HG02852 (cell line): ENCODE measurements at regions not wholly inside any gene's neighbourhood (a gene's known extent, or its start where the extent isn't known, plus 50 kb on each side); places are given as distances from the start of the nearest gene placed in this dataset.
A peak's percentile ranks its signal among the peaks of the same experiment; 100 is the strongest.

Experiments
- ATAC-seq: cut with Tn5 transposase; IDR thresholded peaks from one replicate; pipeline ENCODE4 v1.9.1; 2021; ENCODE audit warnings: mild to moderate bottlenecking, moderate library complexity; ENCODE audit not compliant: unreplicated experiment

DNA sequence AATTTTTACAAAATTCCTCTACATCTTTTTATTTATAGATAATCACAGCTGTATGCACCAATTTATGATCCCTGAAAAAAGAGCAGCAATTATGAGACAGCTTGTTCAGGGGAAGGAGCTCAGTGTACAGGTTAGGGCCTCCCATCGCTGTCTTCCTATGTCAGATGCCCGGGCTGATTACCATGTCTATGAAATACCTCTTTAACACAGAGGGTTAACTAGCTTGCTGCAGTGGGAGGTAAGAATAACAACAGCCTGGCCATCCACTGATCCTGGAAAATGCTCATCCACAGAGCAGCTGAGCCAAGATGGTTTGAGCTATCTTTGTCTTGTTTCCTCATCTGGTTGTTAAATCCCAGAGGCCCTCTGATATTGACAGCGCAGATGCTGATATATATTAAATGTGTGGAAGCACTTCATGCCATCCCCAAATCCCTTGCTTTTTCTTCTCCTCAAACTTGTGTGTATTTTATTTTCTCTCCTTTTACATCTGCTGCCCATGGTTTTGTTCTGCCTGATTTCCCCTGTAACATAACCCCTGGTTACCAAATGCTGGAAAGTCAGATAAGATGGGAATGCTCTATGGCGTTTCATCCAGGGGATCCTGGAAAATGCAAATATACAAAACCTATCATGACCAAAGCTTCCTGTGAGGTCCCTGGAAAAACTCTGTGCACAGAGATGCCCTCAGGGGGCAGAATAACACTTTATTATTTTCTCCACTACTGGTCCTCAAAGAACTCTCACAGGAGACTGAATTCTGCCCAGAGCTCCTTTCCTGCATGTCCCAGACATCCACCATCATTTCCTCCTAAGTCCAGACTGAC is 85.8 kb upstream of the PUDP start:
- ATAC-seq, result no peak

DNA sequence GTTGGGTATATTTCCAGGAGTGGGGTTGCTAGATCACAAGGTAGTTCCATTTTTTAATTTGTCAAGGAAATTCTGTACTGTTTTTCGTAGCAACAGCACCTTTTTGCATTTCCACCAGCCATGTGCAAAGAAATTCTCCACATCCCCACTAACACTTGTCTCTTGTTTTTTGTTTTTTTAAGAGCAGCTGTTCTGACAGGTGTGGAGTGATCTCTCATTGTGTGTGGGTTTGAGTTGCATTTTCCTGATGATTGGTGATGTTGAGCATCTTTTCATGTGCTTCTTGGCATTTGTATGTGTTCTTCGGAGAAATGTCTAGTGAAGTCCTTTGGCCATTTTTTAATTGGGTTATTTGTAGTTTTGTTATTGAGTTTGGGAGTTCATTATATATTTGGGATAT is 80.3 kb upstream of the PUDP start:
- no peak for ATAC-seq

DNA sequence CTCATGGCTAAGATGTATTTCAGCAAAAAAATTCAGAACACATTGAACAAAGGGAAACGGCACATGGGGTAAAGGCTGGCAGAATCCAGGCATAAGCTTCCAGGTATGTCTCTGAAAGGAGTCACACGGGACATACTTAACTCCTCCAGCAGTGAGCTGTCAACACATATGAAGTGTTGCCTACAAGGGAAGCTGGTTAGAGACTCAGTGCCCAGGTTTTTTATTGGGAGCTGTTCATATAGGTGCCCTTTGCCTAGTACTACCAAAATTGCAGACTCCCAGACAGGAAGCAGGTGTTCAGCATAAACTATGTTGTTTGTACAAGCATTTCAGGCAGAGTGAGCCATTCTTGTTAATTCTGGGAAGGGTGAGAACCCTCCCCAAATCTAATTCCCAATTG is 77.4 kb upstream of the PUDP start:
- no peak for ATAC-seq

DNA sequence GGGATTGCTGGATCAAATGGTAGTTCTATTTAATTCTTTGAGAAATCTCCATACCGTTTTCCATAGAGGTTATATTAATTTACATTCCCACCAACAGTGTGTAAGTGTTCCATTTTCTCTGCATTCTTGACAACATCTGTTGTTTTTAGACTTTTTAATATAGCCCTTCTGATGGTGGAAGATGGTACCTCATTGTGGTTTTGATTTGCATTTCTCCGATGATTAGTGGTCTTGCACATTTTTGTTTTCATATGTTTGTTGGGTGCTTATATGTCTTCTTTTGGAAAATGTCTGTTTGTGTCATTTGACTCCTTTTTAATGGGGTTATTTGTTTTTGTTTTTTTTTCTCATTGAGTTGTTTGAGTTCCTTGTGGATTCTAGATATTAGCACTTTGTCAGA is 75.3 kb upstream of the PUDP start:
- no peak for ATAC-seq

DNA sequence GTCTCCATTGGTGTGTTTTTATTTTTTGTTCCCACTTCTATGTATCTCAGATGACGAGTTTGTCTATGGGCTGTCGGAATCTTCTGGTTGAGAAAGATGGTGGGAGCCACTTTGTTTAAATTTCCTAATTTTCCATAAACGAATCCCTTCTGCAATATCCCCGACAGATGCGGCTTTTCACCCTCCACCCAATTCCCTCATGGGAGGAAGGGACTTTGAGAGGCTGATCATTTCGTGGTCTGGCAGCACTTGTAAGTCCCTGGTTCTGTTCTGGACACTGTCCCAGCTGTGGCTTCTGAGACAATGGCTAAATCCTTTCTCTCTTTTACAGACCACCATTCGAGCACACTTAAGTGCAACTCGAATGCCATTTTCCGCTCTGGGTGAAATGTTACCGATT is 72.2 kb upstream of the PUDP start:
- no peak for ATAC-seq

DNA sequence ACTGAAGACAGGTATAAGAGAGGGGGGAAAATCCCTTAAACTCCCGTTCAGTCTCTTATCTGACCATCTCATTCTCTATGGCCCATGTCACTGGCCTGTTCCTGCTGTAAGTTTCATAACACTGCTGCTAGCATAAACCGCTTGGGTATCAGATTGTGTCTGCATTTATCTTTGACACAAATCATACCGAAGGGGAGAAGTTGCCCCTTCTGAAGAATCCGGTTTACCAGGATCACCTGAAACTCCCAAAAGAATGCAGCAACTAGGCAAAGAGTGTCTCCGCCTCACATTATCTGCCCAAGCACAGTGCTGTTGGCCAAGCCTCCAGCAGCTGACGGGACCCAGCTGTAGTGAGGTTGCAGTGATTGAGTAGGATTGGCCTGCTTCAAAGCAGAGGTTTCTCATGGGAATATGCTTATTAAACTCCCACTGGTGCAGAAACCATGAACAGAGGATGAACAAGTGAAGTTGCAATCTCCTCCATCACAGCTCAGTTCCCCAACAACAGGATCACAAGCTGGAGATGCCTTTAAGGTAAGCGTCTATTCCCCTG is 71.3 kb upstream of the PUDP start:
- peak; percentile 83 for ATAC-seq

DNA sequence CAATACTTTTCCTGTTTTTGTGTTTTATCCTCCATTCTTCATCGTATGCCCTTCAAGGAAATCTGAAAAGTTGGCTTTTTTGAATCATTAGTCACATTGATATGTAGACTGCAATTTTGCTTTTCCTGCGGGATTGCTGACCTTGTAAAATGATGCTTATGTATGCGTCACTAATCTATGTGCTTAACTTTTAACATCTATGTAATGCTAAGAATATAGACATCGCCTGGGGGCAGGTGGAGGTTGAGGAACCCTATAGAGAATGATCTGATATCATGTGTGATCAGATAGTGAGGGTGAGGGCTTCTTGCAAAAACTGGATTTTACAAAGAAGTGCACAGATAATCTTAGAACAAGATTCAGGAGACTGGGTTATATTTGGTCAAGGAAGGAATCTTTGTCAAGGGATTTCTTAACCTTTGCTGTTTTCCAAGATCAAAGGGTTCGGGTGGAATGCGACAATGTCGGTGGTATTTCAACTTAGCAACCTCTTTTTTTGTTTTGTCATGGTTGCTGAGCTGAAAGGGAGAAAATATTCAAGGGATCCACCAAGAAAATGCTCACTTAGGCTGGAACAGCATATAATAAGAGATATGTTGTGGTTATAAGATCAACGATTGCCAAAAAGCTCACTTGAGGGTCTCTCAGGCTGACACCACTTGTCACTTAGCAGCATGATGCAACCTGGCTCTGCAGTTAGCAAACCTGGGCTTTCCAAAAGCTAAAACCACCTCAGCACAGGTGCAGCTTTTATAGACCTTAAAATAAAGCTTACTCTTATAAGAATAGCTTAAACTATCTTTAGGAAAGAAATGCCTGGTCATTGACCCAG is 70.6 kb upstream of the PUDP start:
- no peak for ATAC-seq

DNA sequence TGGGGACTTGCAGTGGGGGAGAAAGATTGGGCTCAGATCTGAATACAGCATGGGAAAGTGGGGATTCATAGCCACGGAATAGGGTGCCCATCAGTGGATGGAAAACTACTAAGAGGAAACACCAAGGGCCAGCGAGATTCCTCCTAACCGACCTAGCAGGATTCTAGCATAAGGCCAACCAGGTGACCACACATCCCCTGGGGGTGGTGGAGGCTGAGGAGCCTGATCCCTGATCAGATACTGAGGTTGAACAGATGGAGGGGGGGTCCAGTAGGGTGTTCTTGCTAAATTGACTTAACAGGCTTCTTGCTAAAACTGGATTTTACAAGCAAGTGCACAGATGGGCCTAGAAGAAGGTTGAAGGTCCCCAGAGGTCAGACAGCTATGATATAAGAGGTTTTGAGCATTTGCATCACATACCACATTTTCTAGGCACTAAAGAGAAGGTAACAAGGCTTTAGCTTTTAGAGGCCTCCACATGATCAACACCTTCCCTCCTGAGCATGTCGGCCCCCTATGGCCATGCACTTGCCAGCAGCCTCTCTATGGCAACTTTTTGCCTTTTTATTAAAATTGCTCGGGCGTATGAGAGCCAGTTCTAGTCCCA is 69.1 kb upstream of the PUDP start:
- ATAC-seq, result no peak

DNA sequence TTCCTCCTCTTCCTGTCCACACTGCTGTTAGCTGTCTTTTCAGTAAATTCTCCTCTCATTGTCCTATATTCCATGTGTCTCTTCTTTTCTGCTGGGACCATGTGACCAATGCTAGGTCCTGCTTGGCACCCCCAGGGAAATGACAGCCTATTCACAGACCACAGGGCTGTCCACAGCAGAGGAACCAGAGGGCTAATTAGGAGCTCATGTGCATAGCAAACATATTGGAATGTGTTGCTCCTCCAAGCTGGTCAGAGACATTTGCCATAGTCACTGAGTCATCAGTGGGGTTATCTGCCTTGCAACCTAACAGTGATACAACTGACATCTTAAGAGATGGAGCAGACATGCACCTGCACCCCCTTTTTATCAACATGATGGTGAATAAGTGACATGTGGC is 67.9 kb upstream of the PUDP start:
- no peak for ATAC-seq

DNA sequence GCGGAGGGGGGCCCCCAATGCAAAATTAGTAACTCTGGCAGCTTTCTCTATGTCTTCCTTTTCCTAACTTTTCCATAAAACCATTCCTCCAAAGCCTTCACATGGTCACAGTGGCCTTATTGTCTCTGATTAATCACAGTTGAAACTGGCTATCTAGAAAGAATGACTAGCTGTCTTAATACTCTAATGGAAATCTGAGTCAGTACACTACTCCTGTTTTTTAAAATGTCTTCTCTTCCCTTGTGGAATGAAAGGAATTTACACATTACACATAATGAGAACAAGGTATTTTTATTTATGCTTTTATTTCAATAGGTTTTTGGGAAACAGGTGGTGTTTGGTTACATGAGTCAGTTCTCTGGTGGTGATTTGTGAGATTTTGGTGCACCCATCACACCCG is 66.3 kb upstream of the PUDP start:
- no peak for ATAC-seq

DNA sequence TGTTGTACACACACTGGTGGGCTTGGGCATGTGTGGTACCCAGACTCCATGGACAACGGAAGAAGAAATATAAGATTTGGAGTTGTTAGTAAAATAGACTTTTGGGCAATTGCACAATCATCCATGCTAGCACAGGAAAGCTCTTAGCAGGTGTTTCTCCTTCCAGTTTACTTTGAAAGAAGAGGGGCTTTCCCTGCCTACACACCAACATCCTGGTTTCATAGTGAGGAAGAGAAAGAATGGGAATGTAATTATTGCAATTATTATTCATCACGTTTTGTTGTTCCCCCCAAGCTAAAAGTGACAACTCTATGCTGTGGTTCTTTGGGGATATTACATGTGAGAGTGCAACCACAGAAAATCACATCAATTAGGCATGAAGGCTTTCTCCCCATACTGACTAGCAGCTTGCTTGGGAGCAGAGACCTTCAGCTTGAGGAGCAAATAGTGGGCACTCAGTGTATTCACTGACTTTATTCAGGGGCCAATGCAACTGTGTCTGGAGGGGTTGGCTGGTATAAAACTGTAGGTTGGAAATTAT is 57.2 kb upstream of the PUDP start:
- no peak for ATAC-seq

DNA sequence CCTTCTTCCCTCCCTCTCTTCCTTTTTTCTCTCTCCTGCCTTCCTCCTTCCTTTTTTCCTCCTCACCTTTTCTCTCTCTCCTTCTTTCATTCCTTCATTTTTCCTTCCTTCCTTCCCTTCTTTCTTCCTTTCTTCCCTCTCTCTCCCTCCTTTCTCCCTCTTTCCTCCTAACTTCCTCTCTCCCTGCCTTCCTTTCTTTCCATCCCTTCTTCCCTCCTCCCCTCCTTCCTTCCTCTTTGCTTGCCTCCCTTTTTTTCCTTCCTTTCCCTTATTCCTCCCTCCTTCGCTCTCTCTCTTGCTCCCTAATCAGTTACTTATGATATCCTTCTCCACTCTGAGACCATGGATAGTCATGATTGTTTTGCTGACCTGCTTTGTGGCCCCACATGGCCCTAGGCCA is 56.7 kb upstream of the PUDP start:
- ATAC-seq, result no peak

DNA sequence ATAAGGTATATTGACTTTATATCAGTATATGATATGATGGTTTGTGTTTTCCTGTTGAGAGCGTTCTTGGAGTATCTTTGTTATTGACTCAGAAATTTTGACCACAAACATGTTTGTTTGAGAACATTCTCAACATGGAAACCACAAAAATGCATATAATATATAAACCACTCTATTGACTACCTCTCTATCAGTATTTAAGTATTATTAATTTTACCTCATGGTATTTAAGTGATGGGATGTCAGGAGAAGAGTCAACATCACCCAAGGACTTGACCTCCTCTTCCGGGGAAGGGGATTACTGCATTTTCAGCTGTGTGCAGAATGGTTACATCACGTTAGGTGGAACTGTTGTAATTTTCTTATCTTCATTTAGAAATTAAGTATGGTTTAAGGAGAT is 54.3 kb upstream of the PUDP start:
- no peak for ATAC-seq

DNA sequence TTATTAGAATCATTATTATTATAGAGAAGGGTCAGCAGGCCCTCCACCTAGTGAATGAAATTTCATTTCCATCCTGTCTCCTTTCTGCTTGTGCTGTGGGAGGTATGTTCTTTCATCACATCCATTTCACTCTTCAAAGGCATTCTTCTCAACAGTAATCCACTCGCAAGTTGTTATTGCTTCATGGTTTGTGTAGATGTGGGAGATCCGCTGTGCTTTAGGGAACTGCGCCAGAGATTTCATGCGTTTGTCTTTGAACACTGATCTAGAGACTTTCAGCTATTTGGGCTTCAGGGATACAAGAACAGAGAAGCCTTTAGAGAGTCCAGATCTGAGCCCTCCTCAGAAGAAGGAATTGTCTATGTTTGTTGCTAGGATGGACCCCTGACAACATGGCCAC is 53.5 kb upstream of the PUDP start:
- no peak for ATAC-seq

DNA sequence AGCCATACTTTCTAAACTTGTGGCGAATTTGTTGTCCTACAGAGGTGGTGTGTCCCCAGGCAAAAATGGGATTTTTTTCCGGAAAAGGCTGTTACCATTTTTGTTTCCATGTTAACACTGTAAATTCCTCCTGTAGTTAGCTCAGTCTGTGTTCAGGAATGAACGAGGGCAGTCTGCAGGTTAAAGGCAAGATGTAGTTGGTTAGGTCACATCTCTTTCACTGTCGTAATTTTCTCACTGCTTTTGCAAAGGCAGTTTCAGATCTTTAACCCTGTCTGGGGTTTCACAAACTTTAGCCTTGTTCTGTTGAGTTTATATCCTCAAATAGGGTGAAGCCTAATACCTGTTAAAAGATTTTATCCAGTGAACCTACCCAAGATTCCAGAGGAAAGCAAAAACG is 50.5 kb upstream of the PUDP start:
- ATAC-seq, result peak; percentile 56
